IMR-90 (cell line): ENCODE measurements at regions not wholly inside any gene's neighbourhood (a gene's known extent, or its start where the extent isn't known, plus 50 kb on each side); places are given as distances from the start of the nearest gene placed in this dataset.

Experiments used
- ATAC-seq: fragments of 200-7000 bp; cut with Tn5 transposase; 2 replicates; pipeline ENCODE4 v1.9.1; 2020; ENCODE audit warnings: low read depth, mild to moderate bottlenecking, moderate library complexity
- BruUV-seq: library from RNA; stranded (reverse); fragments of 400-500 nt; replicated peaks from 2 replicates; lab custom pipeline; 2021; lab: Mats Ljungman, UMichigan
- CTCF ChIA-PET: fragments of 300-600 bp; formaldehyde crosslinking; extraction: SDS; loops from one replicate; lab custom pipeline; 2021; ENCODE audit warnings: antibody characterized with exemption; lab: Yijun Ruan, JAX
- POLR2A ChIA-PET: fragments of 300-600 bp; sonication (Branson Sonifier 250); formaldehyde crosslinking; loops from one replicate; lab custom pipeline; 2022; ENCODE audit warnings: antibody characterized with exemption; ENCODE audit not compliant: unreplicated experiment; lab: Charles Lee
- DNase-seq: peaks from one replicate; pipeline ENCODE4 v3.0.0; 2013
- H2AFZ ChIP-seq: replicated peaks from 2 replicates; pipeline ENCODE3; 2013; ENCODE audit warnings: low read length, mild to moderate bottlenecking; ENCODE audit not compliant: poor library complexity
- H2AK5ac ChIP-seq: 2 replicates; pipeline ENCODE4 v1.6.1; 2013; ENCODE audit warnings: low read depth, low read length, inconsistent platforms
- H2AK9ac ChIP-seq: replicated peaks from 2 replicates; pipeline ENCODE3; 2013; ENCODE audit warnings: mild to moderate bottlenecking, low read depth, low read length, moderate library complexity; ENCODE audit not compliant: poor library complexity
- H2BK120ac ChIP-seq: 2 replicates; pipeline ENCODE4 v1.6.1; 2013; ENCODE audit warnings: low read depth, low read length, inconsistent platforms
- H2BK15ac ChIP-seq: 3 replicates; pipeline ENCODE4 v1.6.1; 2013; ENCODE audit warnings: low read depth, low read length, inconsistent platforms
- H2BK20ac ChIP-seq: 2 replicates; pipeline ENCODE4 v1.6.1; 2013; ENCODE audit warnings: low read depth, mild to moderate bottlenecking, inconsistent platforms, low read length, moderate library complexity
- H2BK5ac ChIP-seq: 2 replicates; pipeline ENCODE4 v1.6.1; 2013; ENCODE audit warnings: mild to moderate bottlenecking, low read depth, low read length, inconsistent platforms; ENCODE audit not compliant: poor library complexity, severe bottlenecking
- H3K14ac ChIP-seq: replicated peaks from 2 replicates; pipeline ENCODE4 v1.6.1; 2013; ENCODE audit warnings: low read depth, low read length, inconsistent platforms
- H3K18ac ChIP-seq: 2 replicates; pipeline ENCODE4 v1.6.1; 2013; ENCODE audit warnings: low read depth, low read length, control low read depth
- H3K23ac ChIP-seq: 2 replicates; pipeline ENCODE4 v1.6.1; 2013; ENCODE audit warnings: low read depth, low read length, inconsistent platforms
- H3K27ac ChIP-seq: 2 replicates; pipeline ENCODE4 v1.5.1; 2013; ENCODE audit warnings: mild to moderate bottlenecking, control low read depth, low read length; ENCODE audit not compliant: insufficient read depth
- H3K27me3 ChIP-seq: 2 replicates; pipeline ENCODE4 v1.6.1; 2013; ENCODE audit warnings: low read length; ENCODE audit not compliant: control insufficient read depth, insufficient read depth
- H3K36me3 ChIP-seq: 2 replicates; pipeline ENCODE4 v1.6.1; 2013; ENCODE audit warnings: low read length, mixed read lengths; ENCODE audit not compliant: control insufficient read depth, insufficient read depth
- H3K4ac ChIP-seq: 2 replicates; pipeline ENCODE4 v1.6.1; 2013; ENCODE audit warnings: low read depth, low read length, inconsistent platforms
- H3K4me1 ChIP-seq: 2 replicates; pipeline ENCODE4 v1.6.1; 2013; ENCODE audit warnings: low read length, mixed read lengths; ENCODE audit not compliant: control insufficient read depth, insufficient read depth
- H3K4me2 ChIP-seq: 2 replicates; pipeline ENCODE4 v1.6.1; 2013; ENCODE audit warnings: low read depth, mild to moderate bottlenecking, control low read depth, low read length, moderate library complexity
- H3K4me3 ChIP-seq: 2 replicates; pipeline ENCODE4 v1.5.1; 2013; ENCODE audit warnings: low read depth, mild to moderate bottlenecking, control low read depth, low read length, moderate library complexity; ENCODE audit not compliant: insufficient read depth
- H3K56ac ChIP-seq: 2 replicates; pipeline ENCODE4 v1.6.1; 2013; ENCODE audit warnings: low read length, inconsistent platforms; ENCODE audit not compliant: insufficient read depth; ENCODE audit errors: extremely low read depth
- H3K79me1 ChIP-seq, 2 experiments: 2 replicates each; pipeline ENCODE4 v1.6.1; 2013; ENCODE audit warnings: low read length in 2 of 2, inconsistent platforms in 1 of 2, low read depth in 1 of 2
- H3K9ac ChIP-seq: 2 replicates; pipeline ENCODE4 v1.6.1; 2013; ENCODE audit warnings: low read depth, low read length, control low read depth
- H3K9me1 ChIP-seq: 2 replicates; pipeline ENCODE4 v1.6.1; 2013; ENCODE audit warnings: low read length, inconsistent platforms; ENCODE audit not compliant: insufficient read depth
- H3K9me3 ChIP-seq: 2 replicates; pipeline ENCODE4 v1.6.1; 2013; ENCODE audit warnings: low read length; ENCODE audit not compliant: control insufficient read depth, insufficient read depth
- H4K20me1 ChIP-seq: 2 replicates; pipeline ENCODE4 v1.6.1; 2013; ENCODE audit warnings: low read length, inconsistent platforms; ENCODE audit not compliant: insufficient read depth
- H4K5ac ChIP-seq: 2 replicates; pipeline ENCODE4 v1.6.1; 2013; ENCODE audit warnings: mild to moderate bottlenecking, low read depth, low read length, control low read depth
- H4K8ac ChIP-seq, 2 experiments: 2 replicates each; pipeline ENCODE4 v1.6.1; 2013; ENCODE audit warnings: low read depth in 2 of 2, low read length in 2 of 2, control low read depth in 1 of 2, inconsistent platforms in 1 of 2
- H4K91ac ChIP-seq: 2 replicates; pipeline ENCODE4 v1.6.1; 2013; ENCODE audit warnings: low read depth, low read length, inconsistent platforms; ENCODE audit not compliant: insufficient read depth
- BHLHE40 ChIP-seq: fragments of 150-350 bp; IDR thresholded peaks from 2 replicates; pipeline ENCODE4 v1.6.1; 2016; ENCODE audit warnings: mild to moderate bottlenecking, low read depth, low read length
- CEBPB ChIP-seq: IDR thresholded peaks from 2 replicates; pipeline ENCODE4 v1.6.1; 2012; ENCODE audit warnings: low read depth, low read length, improper control_type of control experiment
- CHD1 ChIP-seq: IDR thresholded peaks from 2 replicates; pipeline ENCODE4 v1.6.1; 2012; ENCODE audit warnings: low read depth, low read length, improper control_type of control experiment
- CTCF ChIP-seq: conservative IDR thresholded peaks from 2 replicates; pipeline ENCODE4 v1.5.1; 2012; ENCODE audit warnings: mild to moderate bottlenecking, low read depth, low read length, improper control_type of control experiment
- ELK1 ChIP-seq: fragments of 150-350 bp; IDR thresholded peaks from 2 replicates; pipeline ENCODE4 v1.6.1; 2016; ENCODE audit warnings: low read depth, mild to moderate bottlenecking, low read length, moderate library complexity, borderline replicate concordance
- FOS ChIP-seq: fragments of 150-350 bp; IDR thresholded peaks from 2 replicates; pipeline ENCODE4 v1.6.1; 2016; ENCODE audit warnings: low read depth, low read length
- MAFK ChIP-seq: IDR thresholded peaks from 2 replicates; pipeline ENCODE4 v1.6.1; 2012; ENCODE audit warnings: low read depth, low read length, improper control_type of control experiment
- MAZ ChIP-seq: IDR thresholded peaks from 2 replicates; pipeline ENCODE4 v1.6.1; 2012; ENCODE audit warnings: low read depth, mild to moderate bottlenecking, low read length, improper control_type of control experiment, moderate library complexity, borderline replicate concordance
- NFE2L2 ChIP-seq: fragments of 150-350 bp; IDR thresholded peaks from 2 replicates; pipeline ENCODE4 v1.6.1; 2016; ENCODE audit warnings: low read depth, mild to moderate bottlenecking, low read length
- RAD21 ChIP-seq: IDR thresholded peaks from 2 replicates; pipeline ENCODE4 v1.6.1; 2012; ENCODE audit warnings: low read length, improper control_type of control experiment
- RCOR1 ChIP-seq: IDR thresholded peaks from 2 replicates; pipeline ENCODE4 v1.6.1; 2012; ENCODE audit warnings: mild to moderate bottlenecking, low read length, improper control_type of control experiment; ENCODE audit not compliant: insufficient replicate concordance
- RFX5 ChIP-seq: IDR thresholded peaks from 2 replicates; pipeline ENCODE4 v1.8.0; 2012; ENCODE audit warnings: low read depth, mild to moderate bottlenecking, low read length, moderate library complexity
- SMC3 ChIP-seq: fragments of 150-350 bp; IDR thresholded peaks from 2 replicates; pipeline ENCODE4 v1.6.1; 2016; ENCODE audit warnings: low read depth, mild to moderate bottlenecking, antibody characterized with exemption, low read length, moderate library complexity
- USF2 ChIP-seq: fragments of 150-350 bp; IDR thresholded peaks from 2 replicates; pipeline ENCODE4 v1.6.1; 2017; ENCODE audit warnings: mild to moderate bottlenecking, antibody characterized with exemption, low read length, low read depth
- WGBS, 2 experiments: methylation state at CpG; one replicate each; pipeline versions ENCODE4 v1.1.5 to v1.1.7; 2013; ENCODE audit warnings: missing lambda C conversion rate in 2 of 2; ENCODE audit not compliant: insufficient read length in 1 of 2; ENCODE audit errors: extremely low coverage in 2 of 2; 5-methylcytosine and 5-hydroxymethylcytosine counted together
- dilution Hi-C: fragments of 300-500 bp; cut with HindIII; formaldehyde crosslinking; loops from one replicate; pipeline ENCODE4 v1.14.3; 2018; ENCODE audit warnings: low sequenced_read_pairs; ENCODE audit not compliant: unreplicated experiment
- in situ Hi-C: fragments of 300-500 bp; cut with MboI; formaldehyde crosslinking; loops from 3 replicates; pipeline ENCODE4 v1.14.3; 2019; ENCODE audit warnings: low sequenced_read_pairs, inconsistent platforms, mixed read lengths
- intact Hi-C: fragments of 100-400 bp; cut with micrococcal nuclease; formaldehyde crosslinking; loops from 2 replicates; pipeline ENCODE4 v1.10.0; 2022

- no peak overlapping the region for H3K4ac ChIP-seq
- DNase-seq: no peak
- H3K18ac ChIP-seq: no peak overlapping the region
- no peaks in the 10 kb centered on the region for H3K9me3 ChIP-seq
- no peak overlapping the region for H2AK9ac ChIP-seq
- H2BK20ac ChIP-seq: no peak overlapping the region
- no peak overlapping the region for H4K8ac ChIP-seq
- H3K27ac ChIP-seq: no peak overlapping the region
- H2BK5ac ChIP-seq: no peak overlapping the region
- H3K79me1 ChIP-seq: no peaks in the 10 kb centered on the region
- no peak for TF ChIP-seq RCOR1
- TF ChIP-seq CHD1: no peak
- TF ChIP-seq SMC3: no peak
- no peak for TF ChIP-seq CTCF
- TF ChIP-seq RFX5: no peak
- TF ChIP-seq NFE2L2: no peak
- no peak for TF ChIP-seq MAZ
- TF ChIP-seq CEBPB: no peak
- TF ChIP-seq USF2: no peak
- no peak for TF ChIP-seq BHLHE40
- TF ChIP-seq MAFK: no peak
- TF ChIP-seq RAD21: no peak
- no peak for TF ChIP-seq FOS
- TF ChIP-seq ELK1: no peak
- no peak for ATAC-seq
- no TSS peak for BruUV-seq
- H3K4me3 ChIP-seq: no peak overlapping the region
- H2AFZ ChIP-seq: peak overlapping the region; percentile 33
- intact Hi-C loops (no loop called here), dilution Hi-C loops (no loop called here), in situ Hi-C loops (no loop called here)
- H3K9me1 ChIP-seq: no peaks in the 10 kb centered on the region
- H4K20me1 ChIP-seq: no peaks in the 10 kb centered on the region
- H3K14ac ChIP-seq: no peak overlapping the region
- H3K36me3 ChIP-seq: no peaks in the 10 kb centered on the region
- no peak overlapping the region for H4K91ac ChIP-seq
- H2BK120ac ChIP-seq: no peak overlapping the region
- peaks cover 18% of the 10 kb centered on the region for H3K27me3 ChIP-seq
- 100% methylated on average over 1 of the region's 7 CpGs; no CpG with 5 or more reads in 1 of the 2 experiments for WGBS, 2 experiments
- H4K5ac ChIP-seq: no peak overlapping the region
- no peaks in the 10 kb centered on the region for H3K4me1 ChIP-seq
- CTCF ChIA-PET: no interaction called here
- no peak overlapping the region for H3K56ac ChIP-seq
- no peak overlapping the region for H3K23ac ChIP-seq
- POLR2A ChIA-PET: no interaction called here
- no peak overlapping the region for H3K9ac ChIP-seq
- H2BK15ac ChIP-seq: no peak overlapping the region
- no peak overlapping the region for H3K4me2 ChIP-seq
- H2AK5ac ChIP-seq: no peak overlapping the region
Observed at GRCh38 chr4:152211936-152212653, 323.8 kb downstream of the FBXW7 start.
